ENCODE measurements at regions not wholly inside any gene's neighbourhood (a gene's known extent, or its start where the extent isn't known, plus 50 kb on each side); places are given as distances from the start of the nearest gene placed in this dataset.
A peak's percentile ranks its signal among the peaks of the same experiment; 100 is the strongest.

DNA sequence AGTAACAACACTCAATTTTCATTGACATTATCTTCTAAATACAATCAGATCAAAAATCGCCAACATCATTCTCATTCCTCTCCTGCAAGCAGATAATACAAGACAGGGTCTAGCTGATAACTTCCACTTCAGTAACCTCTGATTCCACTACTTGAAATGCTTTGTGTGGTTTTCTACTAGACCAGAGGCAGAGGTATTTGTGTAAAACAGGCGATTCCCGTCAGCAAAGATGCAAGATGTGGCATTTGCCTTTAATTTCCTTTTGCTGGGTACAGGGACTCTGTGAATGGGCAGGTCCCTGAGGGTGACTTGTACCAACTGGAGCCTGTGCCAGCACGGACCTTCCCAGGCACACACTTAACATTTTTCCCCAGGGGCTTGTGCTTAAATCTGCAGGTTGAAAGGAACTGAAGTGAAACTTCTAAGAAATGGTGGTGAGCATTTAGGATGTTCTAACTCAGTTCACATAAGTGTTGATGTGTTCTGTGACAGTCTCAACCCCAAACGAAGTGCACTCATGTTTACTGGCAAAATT, 625.5 kb upstream of the WWC1 start:
- DNase-seq = no peak

DNA sequence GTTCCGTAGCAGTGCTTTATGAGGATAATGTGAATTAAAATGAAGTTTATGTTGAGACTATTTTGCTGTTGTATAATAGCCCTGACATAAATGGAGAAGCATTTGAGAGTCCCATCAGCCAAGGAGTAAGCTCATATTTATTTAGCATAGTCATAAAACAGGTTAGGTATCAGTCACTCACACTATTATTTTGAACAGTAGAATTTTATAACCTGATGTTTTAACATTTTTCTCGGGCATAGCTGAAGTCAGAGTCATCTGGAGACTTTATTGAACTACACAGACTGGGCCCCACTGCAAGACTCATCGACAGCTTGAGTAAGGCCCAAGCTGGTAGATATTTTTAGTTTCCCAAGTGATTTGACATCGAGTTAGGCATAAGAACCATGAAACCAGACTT, 620.3 kb upstream of the WWC1 start:
- no peak for DNase-seq

DNA sequence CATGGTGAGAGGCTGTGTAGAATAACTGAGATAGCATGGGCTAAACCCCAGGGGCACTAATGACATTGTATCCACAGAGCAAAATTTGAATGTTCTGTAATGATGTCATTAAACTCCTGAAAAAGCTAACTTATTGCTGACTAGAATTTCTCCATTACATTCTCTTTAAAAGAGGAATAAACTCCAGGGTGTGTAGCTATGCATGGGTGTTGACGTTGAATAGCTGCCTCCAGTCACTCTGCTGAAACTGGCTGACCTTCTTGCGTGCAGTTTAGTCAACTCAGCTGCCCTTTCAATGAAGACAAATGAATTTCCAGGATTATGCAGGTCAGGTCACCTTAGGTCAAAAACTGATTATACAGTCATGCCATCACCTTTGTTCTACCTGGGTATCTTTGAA, 617.5 kb upstream of the WWC1 start:
- no peak for DNase-seq

DNA sequence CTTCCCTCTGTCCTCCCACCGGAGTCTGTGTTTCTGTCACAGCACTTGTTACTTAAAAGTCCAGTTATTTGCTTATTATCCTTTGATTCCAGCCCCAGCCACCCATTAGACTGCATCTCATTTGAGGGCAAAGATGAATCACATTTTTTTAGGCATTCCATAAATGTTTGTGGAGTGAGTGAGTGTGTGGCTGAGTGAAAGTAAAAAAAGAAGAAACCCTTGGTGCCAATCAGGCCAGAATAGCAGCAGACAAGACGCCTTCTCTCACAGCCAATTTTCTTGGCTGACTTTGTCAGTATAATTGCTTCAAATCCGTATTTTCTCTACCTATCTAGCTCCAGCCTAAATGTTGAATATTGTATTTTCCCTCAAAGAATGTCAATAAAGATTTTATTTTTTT, 613.0 kb upstream of the WWC1 start:
- no peak for DNase-seq

DNA sequence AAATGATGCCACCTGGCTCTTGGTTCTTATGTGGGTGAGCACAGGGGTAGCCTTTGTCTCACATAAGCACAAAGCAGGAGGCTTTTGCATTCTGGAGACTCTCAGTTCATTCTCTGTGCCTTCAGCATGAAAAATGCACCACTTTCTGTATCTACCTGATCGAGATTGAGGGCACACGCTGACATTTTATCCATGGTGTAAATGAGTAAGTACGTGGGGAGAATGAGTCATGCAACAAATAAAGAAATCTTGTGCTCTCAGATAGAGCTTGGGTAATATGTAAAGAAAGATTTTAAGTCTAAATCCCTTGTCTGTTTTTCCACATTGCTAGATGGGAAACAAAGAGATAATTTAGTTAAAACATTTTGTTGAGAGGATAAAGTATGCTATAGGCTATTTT, 607.2 kb upstream of the WWC1 start:
- no peak for DNase-seq

DNA sequence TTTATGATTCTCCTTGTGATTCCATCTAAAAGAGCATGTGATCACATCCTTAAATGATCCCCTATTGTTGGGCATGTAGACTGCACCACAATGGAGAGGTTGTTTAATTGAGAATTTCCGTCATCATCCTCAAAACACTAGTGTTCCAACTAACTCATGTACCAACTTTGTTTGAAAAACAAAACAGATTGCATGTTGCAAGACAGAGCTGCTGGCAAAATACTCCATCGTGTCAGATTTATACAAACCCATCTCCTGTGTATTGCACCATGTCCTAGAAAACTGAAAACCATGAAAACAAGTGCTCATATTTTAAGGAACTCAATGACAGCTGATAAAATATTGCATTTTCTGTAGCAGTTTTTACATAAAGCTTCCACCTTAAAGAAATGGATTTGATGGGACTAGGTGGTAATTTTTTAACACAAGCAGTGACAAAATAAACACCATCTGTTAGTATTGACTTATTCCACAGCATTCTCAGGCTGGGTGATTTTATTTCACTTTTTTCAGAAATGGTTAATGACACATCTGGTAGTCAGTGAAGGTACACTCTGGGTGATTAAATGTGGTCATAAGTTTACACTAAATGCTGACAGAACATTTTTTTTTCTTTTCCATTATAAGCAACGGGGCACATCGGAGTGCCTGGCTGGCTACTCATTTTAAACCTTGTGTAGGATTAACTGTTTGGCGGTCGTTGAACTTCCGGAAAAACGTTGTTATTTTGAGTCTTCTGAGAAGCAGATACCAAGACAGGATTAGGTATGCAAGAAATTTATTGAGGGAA, 602.9 kb upstream of the WWC1 start:
- DNase-seq = no peak

DNA sequence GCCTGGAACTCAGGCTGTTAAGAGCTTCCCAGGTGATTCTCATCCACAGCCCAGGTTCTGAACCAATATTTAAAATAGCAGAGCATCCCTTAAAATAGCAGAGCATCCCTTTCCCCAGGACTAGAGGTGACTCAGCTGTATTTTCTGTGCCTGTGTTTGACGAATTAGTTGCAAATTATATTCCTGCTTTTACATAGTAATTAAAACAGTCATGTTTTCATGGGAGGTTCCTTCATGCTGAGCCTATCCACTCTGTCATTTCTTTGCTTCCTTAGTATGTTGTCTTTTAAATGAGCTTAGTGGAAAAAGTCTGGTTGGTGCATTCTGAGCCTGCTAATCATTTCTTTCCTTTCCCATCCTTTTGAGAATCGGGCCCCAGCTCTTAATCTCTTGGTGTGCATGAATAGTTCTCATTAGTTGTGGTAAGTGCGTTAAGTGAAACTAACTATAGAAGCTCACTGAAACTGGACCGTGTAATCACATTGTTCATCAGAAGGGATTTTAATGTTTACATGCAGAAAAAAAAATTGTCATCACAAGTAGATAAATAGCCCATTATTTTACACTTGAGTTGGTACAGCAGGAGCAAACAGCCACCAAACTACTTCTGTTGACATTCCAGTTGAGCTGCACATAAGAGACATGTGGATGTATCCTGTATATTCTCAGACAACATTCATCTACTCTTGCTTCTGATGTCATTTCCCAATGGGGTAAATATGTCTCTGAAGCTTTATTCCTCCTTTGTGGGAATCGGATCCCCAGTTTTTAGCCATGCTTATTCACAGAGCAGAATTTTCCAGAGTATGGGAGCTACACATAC, 596.9 kb upstream of the WWC1 start:
- no peak for DNase-seq

DNA sequence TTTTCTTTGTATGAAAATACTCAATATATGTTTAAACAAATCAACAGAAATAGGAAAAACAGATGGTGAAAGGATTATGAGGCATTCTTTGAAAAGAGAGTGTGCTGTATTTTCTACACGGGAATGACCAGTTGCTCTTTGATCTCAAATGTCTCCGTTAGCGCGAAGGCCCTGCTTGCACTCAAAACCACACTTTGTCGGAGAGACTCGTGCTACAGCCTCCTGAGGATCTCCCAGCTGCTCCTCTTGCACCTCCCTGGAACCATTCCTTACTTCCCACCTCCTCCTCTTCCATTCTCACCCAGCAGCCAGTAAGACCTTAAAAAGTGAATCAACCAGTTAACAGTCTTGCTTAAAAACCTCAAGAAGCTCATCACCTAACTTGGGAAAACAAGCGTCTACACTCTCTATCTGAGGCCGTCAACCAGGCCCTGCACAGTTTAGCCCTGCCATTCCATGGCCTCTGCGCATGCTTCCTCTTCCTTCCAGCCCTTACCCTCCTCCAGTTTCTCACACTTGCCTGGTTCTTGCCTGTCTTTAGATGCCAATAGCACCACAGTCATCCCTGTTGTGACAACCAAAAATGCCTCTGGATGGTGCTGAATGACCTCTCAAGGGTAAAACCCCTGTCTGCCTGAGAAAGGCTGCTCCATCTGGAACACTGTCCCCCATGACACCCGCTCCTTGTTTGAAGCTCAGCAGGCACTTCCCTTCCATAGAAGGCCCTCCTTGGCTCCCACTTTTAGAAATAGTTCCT, 594.7 kb upstream of the WWC1 start:
- DNase-seq = no peak

DNA sequence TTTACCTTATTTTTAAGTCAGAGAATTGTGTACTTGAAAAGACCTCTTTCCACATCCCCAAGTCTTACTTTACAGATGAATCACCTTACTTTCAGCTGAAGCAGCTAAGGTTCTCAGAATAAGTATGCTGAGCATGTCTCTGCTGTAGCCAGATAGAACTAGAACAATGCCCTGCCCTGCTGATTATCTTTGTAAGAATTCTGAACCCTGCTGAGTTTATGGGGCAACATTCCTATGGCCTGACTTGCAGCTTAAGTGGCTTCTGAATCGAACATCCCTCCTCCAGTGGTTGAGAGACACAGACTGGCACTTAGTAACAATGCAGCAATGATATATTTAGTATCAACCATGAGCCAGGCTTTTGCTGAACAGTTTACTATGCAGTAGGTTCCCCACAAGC, 592.0 kb upstream of the WWC1 start:
- DNase-seq = no peak

DNA sequence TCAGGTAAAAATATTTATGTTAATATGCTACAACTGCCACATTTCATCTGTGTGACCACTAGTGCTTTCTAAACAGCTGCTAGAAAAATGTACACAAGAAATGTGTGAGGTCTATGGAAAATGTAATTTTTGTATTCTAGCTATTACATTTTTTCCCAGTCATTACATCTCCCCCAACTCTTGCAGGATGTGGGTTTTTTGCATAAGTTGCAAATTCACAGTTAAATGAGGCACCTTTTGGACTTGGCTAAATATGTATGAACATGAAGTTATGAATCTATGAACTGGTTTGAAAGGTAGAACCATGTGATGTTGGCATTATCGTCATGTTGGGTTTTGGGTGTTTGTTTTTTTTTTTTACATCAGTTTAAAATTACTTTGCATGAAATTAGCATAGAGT, 590.4 kb upstream of the WWC1 start:
- no peak for DNase-seq

DNA sequence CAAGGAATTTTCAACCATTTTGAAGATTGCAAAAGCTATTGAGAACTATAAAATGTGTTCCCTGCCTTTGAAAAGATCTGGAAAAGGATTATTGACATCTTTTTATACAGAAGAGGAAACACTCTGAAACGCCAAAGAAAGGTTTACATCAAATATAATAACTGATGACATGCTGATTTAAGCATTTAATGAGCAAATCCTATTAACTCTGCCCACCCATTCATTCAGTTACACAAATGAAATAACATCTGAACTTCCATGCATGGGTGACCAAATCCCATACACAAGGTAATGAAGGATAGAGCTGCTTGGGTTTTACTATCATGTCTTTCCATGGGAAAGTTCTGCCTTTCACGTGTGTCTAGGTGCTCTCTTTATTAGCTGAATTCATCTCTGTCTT, 589.4 kb upstream of the WWC1 start:
- no peak for DNase-seq

DNA sequence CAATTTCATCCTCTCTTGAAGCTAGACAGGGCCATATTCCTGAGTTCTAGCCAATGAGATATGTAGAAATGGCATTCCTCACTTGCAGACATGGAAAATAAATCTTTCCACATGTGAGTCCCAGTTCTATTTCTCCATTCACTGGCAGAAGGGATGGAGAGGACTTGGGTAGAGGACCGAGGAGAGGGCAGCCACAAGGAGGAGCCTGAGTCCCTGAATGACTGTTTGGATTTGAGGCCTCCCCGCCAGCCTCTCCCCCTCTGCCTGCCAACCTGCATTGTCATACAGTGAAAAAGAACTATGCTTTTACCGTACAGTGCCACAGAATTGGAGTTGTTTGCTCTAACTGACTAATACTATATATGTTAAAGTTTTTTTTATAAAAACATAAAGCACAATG, 583.0 kb upstream of the WWC1 start:
- no peak for DNase-seq

DNA sequence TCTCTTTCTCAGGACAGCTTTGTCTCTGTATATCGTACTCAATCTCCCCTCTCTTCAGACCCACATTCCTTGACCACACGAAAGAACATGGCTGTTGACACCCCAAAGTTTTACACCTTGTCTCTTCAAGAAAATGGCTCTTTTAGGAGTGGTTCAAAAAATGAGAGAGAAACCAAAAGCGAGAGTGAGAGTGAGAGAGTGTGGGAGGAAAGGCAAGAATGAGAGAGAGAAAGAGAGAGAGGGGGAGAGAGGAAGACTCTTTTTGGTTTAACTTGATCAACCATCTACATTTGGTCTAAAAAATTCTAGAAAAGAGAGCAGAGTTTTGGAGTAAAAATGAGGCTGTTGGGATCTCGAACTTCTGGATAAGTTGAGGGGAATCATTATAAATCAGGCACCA, 581.8 kb upstream of the WWC1 start:
- no peak for DNase-seq

DNA sequence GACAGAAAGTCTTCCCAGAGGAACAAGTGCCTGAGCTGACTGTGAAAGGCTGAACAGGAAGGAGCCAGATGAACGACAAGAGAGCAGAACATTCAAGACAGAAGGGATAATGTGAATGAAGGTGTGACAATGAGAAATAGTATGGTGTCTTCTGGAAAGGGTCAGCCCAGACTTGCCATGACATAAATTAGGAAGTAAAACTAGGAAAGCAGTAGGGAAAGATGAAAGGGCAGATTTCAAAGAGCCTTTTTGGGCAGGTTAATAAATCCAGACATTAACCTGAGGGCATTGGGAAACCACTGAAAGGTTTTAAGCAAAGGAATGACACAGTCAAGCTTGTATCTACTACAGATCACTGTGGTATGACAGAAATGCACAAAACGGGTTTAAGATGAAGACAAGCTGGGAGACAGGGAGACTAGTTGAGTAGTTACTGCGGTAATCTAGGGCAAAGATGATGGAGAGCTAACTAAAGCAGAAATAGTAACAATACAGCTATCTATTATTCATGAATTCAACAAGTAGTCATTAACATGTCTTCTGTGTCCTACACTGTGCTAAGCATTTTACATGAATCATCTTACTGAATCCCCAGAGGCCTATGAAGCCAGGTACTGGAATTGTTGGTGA, 580.9 kb upstream of the WWC1 start:
- no peak for DNase-seq

DNA sequence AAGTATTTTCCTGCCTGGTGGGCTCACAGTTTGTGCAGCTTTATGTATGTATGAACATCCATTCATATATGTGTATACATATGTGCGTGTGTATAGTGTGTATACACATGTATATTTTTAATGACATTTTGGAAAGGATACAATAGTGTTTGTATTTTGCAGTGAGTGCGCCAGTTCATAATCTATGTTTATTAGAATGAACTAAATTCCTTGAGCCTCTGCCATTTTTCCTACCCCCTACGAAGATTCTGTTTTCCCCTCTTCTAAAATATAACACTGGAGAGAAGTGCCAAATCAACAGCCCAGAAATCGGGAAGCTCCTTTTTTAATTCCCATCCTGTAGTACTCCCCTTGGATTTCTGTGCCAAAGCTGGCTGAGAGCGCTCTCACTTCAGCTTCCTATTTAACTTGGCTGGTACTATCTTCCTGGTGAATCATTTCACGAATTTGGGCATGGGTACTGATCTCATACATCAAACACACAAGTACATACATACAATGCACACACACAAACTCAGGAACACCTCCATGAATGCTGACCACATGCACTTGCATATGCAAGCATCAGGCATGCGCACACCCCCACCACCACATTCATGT, 578.4 kb upstream of the WWC1 start:
- no peak for DNase-seq

DNA sequence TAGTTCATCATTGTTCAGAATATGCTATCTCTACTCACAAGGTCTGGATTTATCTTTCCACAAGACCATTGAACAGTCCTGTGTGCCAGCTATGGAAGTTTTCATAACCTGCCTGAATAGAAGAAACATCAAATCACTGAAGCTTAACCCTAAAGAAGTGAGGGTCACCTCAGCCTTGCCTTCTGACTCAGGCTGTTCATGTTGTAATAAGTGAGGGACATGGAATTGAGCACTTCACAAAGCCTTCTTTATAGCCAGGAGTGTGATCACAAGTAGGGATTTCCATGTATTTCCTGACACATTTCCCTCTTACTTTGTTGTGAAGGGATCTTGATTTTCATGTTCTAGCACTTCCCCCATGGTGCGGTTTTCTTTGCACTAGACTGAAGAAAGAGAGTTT, 577.5 kb upstream of the WWC1 start:
- DNase-seq = no peak

DNA sequence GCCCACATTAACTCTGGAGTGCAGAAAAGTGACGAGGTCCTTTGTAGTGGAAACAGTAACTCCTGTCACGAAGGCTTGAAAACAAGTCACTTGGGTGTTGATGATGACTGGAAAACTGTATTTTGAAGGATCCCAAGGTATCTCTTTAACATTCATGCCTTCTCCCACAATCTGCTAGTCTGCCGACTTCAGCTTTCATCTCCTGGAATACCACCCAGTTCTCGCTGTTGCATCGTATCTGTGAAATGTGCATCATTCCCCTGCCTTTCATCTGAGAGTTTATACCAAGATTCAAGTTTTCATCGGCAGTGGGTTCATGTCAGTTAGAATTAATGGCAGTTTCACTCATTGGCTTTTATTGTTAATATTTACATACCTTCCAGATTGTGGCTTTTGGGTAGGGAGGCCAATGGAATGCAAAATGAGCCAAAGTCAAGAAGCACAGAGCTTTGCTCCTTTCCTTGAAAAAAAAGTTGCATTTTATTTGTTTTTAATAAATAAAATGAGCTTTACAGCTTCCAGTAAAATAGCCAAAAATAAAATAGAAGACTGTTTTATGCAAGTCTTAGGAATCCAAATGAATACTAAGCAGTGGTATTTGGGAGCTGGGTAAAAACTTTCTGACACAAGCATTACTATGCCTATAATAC, 575.2 kb upstream of the WWC1 start:
- no peak for DNase-seq

DNA sequence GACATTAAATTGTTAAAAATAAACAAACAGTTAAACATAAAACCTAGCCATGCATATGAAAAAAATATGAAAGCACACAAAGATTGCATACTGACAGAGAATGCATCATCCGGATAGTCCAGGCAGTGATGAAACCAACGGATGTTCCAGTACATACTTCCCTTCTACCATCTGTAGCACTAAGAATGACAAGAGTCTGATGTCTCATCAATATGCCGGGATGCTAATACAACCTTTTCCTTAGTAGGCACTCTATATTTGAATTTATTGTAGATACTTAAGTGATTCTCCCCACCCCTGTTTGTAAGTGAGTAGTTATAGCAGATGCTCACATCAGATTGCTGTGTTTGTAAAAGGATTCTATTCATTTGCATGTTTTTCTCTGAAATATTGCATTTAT, 571.2 kb upstream of the WWC1 start:
- DNase-seq = no peak

DNA sequence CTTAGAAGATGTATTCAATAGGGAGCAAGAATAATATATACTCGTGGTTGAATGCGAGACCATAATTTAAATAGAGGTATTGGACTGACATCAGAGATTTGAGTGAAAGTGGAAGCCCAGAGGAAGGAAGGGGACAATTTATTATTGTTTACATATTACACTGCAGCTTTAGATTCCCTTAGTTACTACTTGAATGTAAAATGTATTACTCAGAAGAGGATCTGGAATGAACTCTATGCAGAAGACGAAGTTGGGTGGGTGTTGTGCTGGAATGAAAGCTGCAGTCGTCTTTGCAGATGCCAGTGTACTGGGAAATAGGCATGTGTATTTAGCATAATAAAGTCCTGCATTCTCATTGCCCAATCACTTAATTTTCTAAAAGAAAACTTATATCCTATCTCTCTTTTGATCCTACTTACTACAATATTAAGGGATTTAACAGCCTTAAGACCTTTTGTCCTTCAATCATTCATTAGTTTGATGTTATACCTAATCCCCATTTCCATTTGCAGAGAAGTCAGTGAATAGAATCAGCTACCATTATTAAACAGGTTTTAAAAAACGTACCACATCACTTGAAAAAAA, 570.7 kb upstream of the WWC1 start:
- DNase-seq = no peak

DNA sequence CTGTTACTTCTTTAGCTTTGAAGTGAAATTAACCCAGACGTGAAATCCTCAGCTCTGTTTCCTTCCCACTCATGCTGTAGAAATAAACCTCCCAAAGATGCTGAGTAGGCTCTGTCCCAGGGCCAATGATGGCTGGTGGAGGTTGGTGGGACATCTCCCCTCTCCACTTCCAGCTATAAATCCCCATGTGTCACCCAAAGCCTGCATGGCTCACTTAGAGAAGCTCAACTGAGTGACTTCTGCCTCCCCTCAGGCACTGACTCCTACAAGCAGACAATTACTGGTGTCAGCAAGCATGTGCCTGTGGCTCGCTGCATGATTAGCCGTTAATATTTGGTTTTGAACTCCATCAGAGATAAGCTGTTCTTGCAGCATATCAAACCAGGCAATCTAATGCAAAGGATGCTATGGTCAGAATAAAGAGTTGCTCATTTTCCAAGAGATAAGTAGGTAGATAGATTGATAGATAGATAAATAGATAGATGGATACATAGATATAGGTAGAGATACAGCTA, 569.5 kb upstream of the WWC1 start:
- no peak for DNase-seq

DNA sequence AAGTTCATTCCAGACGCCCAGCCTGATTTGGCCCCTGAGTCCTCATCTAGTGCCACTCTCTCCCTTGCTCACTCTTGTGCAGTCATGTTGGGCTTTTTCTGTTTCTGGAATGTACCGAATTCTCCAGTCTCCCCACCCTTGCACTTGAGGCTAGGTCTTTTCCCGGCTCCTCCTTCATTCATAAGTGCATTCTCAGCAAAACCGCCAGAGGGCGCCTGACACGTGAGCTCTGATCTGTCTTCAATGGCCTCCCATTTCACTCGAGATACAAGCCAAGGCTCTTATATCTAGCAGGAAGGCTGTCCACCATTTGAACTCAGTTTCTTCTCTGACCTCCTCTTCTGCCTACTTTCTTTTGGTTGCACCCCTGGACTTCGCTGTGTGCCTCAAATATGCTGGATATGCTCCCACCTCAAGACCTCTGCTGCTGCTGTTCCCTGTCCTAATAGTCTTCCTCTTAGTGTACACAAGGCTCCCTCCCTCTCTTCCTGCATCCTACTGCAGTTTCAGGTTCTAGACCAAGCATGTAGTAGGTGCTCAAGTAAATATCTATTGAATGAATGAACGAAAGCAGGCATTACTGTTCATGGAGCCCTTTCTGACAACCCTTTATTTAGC, 568.1 kb upstream of the WWC1 start:
- DNase-seq = peak; percentile 62 to 72
